ENCODE measurements at regions not wholly inside any gene's neighbourhood (a gene's known extent, or its start where the extent isn't known, plus 50 kb on each side); places are given as distances from the start of the nearest gene placed in this dataset.
"Not testable (repeated sequence)": the region's sequence is repeated elsewhere in the genome, so short reads cannot be mapped to it uniquely, and the experiment has no call there.

- Histone ChIP-seq H3K9me2 (replicated peaks; ENCODE audit: low read length) (no peaks in the 10 kb centered on the region), H2AFZ (ENCODE audit: low read length) (no peak overlapping the region), H3K4me1 (ENCODE audit: insufficient read depth, low read length) (no peaks in the 10 kb centered on the region), H3K4me2 (ENCODE audit: low read length) (no peak overlapping the region), H4K20me1 (ENCODE audit: low read length) (no peaks in the 10 kb centered on the region), H3K79me2 (ENCODE audit: low read length) (no peaks in the 10 kb centered on the region), H3K9me3 (ENCODE audit: low read length) (no peaks in the 10 kb centered on the region), H3K27ac (ENCODE audit: low read length) (no peak overlapping the region), H3K9ac (ENCODE audit: low read length) (no peak overlapping the region), H3F3A (ENCODE audit: low read length, unreplicated experiment) (no peaks in the 10 kb centered on the region), H3K36me3 (ENCODE audit: low read depth, low read length) (no peaks in the 10 kb centered on the region), H3K4me3 (ENCODE audit: low read length) (no peak overlapping the region), H3K27me3 (ENCODE audit: low read length) (no peaks in the 10 kb centered on the region)
- no TSS peak for BruUV-seq (replicated peaks)
- ChIA-PET CTCF (no interaction called here), POLR2A (ENCODE audit: unreplicated experiment) (no interaction called here)
- intact Hi-C loops (cut with micrococcal nuclease) = no loop called here
- no peak for TF ChIP-seq CTCF (conservative IDR thresholded peaks at IDR 0.05; ENCODE audit: low read depth, low read length)
- TF ChIP-seq EZH2 (IDR thresholded peaks at IDR 0.05; ENCODE audit: low read length, unreplicated experiment) = no peak
- TF ChIP-seq EZH2phosphoT487 (IDR thresholded peaks at IDR 0.05; ENCODE audit: borderline replicate concordance, low read length) = no peak
- no peak for ATAC-seq
- DNase-seq = no peak
These were observed 384.0 kb downstream of the TMEM121 start for GRCh38 chr14:105910426-105910825.

- Histone ChIP-seq H3K79me2 (ENCODE audit: low read length) (no peaks in the 10 kb centered on the region), H3K27ac (ENCODE audit: low read length) (no peak overlapping the region), H3K9ac (ENCODE audit: low read length) (no peak overlapping the region), H3K4me3 (ENCODE audit: low read length) (no peak overlapping the region), H3K36me3 (ENCODE audit: low read depth, low read length) (no peaks in the 10 kb centered on the region), H3F3A (ENCODE audit: low read length, unreplicated experiment) (no peaks in the 10 kb centered on the region), H3K4me1 (ENCODE audit: insufficient read depth, low read length) (no peaks in the 10 kb centered on the region), H3K9me2 (replicated peaks; ENCODE audit: low read length) (no peaks in the 10 kb centered on the region), H4K20me1 (ENCODE audit: low read length) (no peaks in the 10 kb centered on the region), H3K4me2 (ENCODE audit: low read length) (no peak overlapping the region), H3K9me3 (ENCODE audit: low read length) (no peaks in the 10 kb centered on the region), H2AFZ (ENCODE audit: low read length) (no peak overlapping the region), H3K27me3 (ENCODE audit: low read length) (no peaks in the 10 kb centered on the region)
- ChIA-PET CTCF (no interaction called here), POLR2A (ENCODE audit: unreplicated experiment) (no interaction called here)
- TF ChIP-seq EZH2phosphoT487 (IDR thresholded peaks at IDR 0.05; ENCODE audit: borderline replicate concordance, low read length) (no peak), EZH2 (IDR thresholded peaks at IDR 0.05; ENCODE audit: low read length, unreplicated experiment) (no peak), CTCF (conservative IDR thresholded peaks at IDR 0.05; ENCODE audit: low read depth, low read length) (no peak)
- ATAC-seq (no peak), DNase-seq (no peak)
- intact Hi-C loops (cut with micrococcal nuclease) = no loop called here
- BruUV-seq (replicated peaks) = no TSS peak
These were observed 384.8 kb downstream of the TMEM121 start for GRCh38 chr14:105911006-105911847.

- H3K9me2 ChIP-seq (replicated peaks; ENCODE audit: low read length); H4K20me1 ChIP-seq (ENCODE audit: low read length); DNase-seq; H3K4me1 ChIP-seq (ENCODE audit: insufficient read depth, low read length); POLR2A ChIA-PET (ENCODE audit: unreplicated experiment); CTCF ChIA-PET; H3K27me3 ChIP-seq (ENCODE audit: low read length); intact Hi-C loops (cut with micrococcal nuclease); ATAC-seq; H3K79me2 ChIP-seq (ENCODE audit: low read length); BruUV-seq (replicated peaks); H3F3A ChIP-seq (ENCODE audit: low read length, unreplicated experiment); H3K36me3 ChIP-seq (ENCODE audit: low read depth, low read length); H3K4me2 ChIP-seq (ENCODE audit: low read length); H3K9me3 ChIP-seq (ENCODE audit: low read length); H3K27ac ChIP-seq (ENCODE audit: low read length); H2AFZ ChIP-seq (ENCODE audit: low read length); H3K9ac ChIP-seq (ENCODE audit: low read length); H3K4me3 ChIP-seq (ENCODE audit: low read length): not testable (repeated sequence)
These were observed 385.5 kb downstream of the TMEM121 start for GRCh38 chr14:105911848-105912292.
